ENCODE measurements at regions not wholly inside any gene's neighbourhood (a gene's known extent, or its start where the extent isn't known, plus 50 kb on each side); places are given as distances from the start of the nearest gene placed in this dataset.
"Not testable (repeated sequence)": the region's sequence is repeated elsewhere in the genome, so short reads cannot be mapped to it uniquely, and the experiment has no call there.

- no peak overlapping the region for H3K9ac ChIP-seq (ENCODE audit: insufficient read length)
- H3K27ac ChIP-seq, result no peak overlapping the region
- H3K9me3 ChIP-seq (ENCODE audit: low read depth, low read length), result no peaks in the 10 kb centered on the region
- H3K36me3 ChIP-seq (ENCODE audit: insufficient read depth, low read length), result no peaks in the 10 kb centered on the region
- DNase-seq (ENCODE audit: low read depth, low spot score), result no peak
- no peak overlapping the region for H3K4me3 ChIP-seq
- TF ChIP-seq POLR2AphosphoS5 (IDR thresholded peaks at IDR 0.05; ENCODE audit: borderline replicate concordance, low read depth, low read length) (no peak), EZH2 (IDR thresholded peaks at IDR 0.05) (no peak), FOXP2 (optimal IDR thresholded peaks at IDR 0.05; ENCODE audit: control extremely low read depth, extremely low read length, insufficient read depth) (no peak)
Measured at GRCh38 chr1:188719735-188720134, 1757.9 kb downstream of the BRINP3 start.

- Histone ChIP-seq H3K9ac (ENCODE audit: insufficient read length) (no peak overlapping the region), H3K9me3 (ENCODE audit: low read depth, low read length) (no peaks in the 10 kb centered on the region), H3K36me3 (ENCODE audit: insufficient read depth, low read length) (no peaks in the 10 kb centered on the region), H3K4me3 (no peak overlapping the region), H3K27ac (no peak overlapping the region)
- TF ChIP-seq POLR2AphosphoS5 (IDR thresholded peaks at IDR 0.05; ENCODE audit: borderline replicate concordance, low read depth, low read length) (no peak), EZH2 (IDR thresholded peaks at IDR 0.05) (no peak), FOXP2 (optimal IDR thresholded peaks at IDR 0.05; ENCODE audit: control extremely low read depth, extremely low read length, insufficient read depth) (no peak)
- DNase-seq (ENCODE audit: low read depth, low spot score), result no peak
Measured at GRCh38 chr1:188723332-188724020, 1754.2 kb downstream of the BRINP3 start.

DNA sequence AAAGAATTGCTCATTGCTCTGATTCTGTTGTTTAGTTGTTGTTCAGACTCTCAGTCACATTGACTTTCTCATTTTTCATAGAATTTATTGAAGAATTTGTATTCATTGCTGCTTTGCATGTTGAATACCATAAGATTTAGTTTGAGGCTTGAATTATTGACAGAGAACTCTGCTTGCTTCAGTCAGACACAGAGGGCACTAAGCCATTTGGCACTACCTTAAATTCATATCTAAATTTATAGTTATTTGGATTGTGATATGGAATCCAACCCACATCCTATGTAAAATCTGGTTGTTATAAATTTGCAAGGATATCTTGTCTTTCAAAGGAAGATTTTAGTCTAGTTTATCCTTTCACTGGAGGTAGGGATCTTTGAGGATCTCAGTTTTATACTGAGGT is 1748.6 kb downstream of the BRINP3 start:
- H3K9ac ChIP-seq (ENCODE audit: insufficient read length), result no peak overlapping the region
- H3K27ac ChIP-seq, result no peak overlapping the region
- no peak overlapping the region for H3K4me3 ChIP-seq
- H3K36me3 ChIP-seq (ENCODE audit: insufficient read depth, low read length), result no peaks in the 10 kb centered on the region
- no peak for DNase-seq (ENCODE audit: low read depth, low spot score)
- no peak for TF ChIP-seq POLR2AphosphoS5 (IDR thresholded peaks at IDR 0.05; ENCODE audit: borderline replicate concordance, low read depth, low read length)
- no peak for TF ChIP-seq FOXP2 (optimal IDR thresholded peaks at IDR 0.05; ENCODE audit: control extremely low read depth, extremely low read length, insufficient read depth)
- no peak for TF ChIP-seq EZH2 (IDR thresholded peaks at IDR 0.05)
- no peaks in the 10 kb centered on the region for H3K9me3 ChIP-seq (ENCODE audit: low read depth, low read length)

DNA sequence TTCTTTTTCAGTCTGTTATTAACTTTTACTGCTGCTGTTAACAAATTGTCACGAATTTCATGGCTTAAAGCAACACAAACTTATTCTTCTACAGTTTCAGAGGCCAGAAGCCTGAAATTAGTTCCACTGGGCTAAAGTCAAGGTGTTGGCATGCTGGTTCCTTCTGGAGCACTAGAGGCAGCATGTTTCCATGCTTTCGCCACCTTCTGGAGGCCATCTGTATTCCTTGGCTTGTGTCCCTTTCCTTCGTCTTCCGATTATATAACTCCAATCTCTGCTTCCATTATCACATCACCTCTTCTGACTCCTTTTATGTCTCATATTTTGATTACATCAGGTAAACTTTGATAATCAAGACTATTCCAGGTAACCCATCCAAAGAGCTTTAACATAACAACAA is 1742.1 kb downstream of the BRINP3 start:
- no peaks in the 10 kb centered on the region for H3K36me3 ChIP-seq (ENCODE audit: insufficient read depth, low read length)
- H3K9ac ChIP-seq (ENCODE audit: insufficient read length), result no peak overlapping the region
- H3K27ac ChIP-seq, result no peak overlapping the region
- no peak for DNase-seq (ENCODE audit: low read depth, low spot score)
- no peak overlapping the region for H3K4me3 ChIP-seq
- H3K9me3 ChIP-seq (ENCODE audit: low read depth, low read length), result no peaks in the 10 kb centered on the region
- TF ChIP-seq EZH2 (IDR thresholded peaks at IDR 0.05) (no peak), FOXP2 (optimal IDR thresholded peaks at IDR 0.05; ENCODE audit: control extremely low read depth, extremely low read length, insufficient read depth) (no peak), POLR2AphosphoS5 (IDR thresholded peaks at IDR 0.05; ENCODE audit: borderline replicate concordance, low read depth, low read length) (no peak)

- H3K36me3 ChIP-seq (ENCODE audit: insufficient read depth, low read length); H3K27ac ChIP-seq; DNase-seq (ENCODE audit: low read depth, low spot score); H3K9me3 ChIP-seq (ENCODE audit: low read depth, low read length); H3K4me3 ChIP-seq; H3K9ac ChIP-seq (ENCODE audit: insufficient read length): not testable (repeated sequence)
Measured at GRCh38 chr1:188749275-188749674, 1728.4 kb downstream of the BRINP3 start.

GRCh38 chr1:188752027-188752426 is 1725.6 kb downstream of the BRINP3 start:
- not testable (repeated sequence) for H3K9me3 ChIP-seq (ENCODE audit: low read depth, low read length); H3K4me3 ChIP-seq; H3K36me3 ChIP-seq (ENCODE audit: insufficient read depth, low read length); H3K27ac ChIP-seq; DNase-seq (ENCODE audit: low read depth, low spot score); H3K9ac ChIP-seq (ENCODE audit: insufficient read length)

GRCh38 chr1:188757747-188758146 is 1719.9 kb downstream of the BRINP3 start:
- H3K4me3 ChIP-seq; H3K27ac ChIP-seq; H3K9me3 ChIP-seq (ENCODE audit: low read depth, low read length); H3K9ac ChIP-seq (ENCODE audit: insufficient read length); H3K36me3 ChIP-seq (ENCODE audit: insufficient read depth, low read length); DNase-seq (ENCODE audit: low read depth, low spot score): not testable (repeated sequence)

- Histone ChIP-seq H3K9ac (ENCODE audit: insufficient read length) (no peak overlapping the region), H3K27ac (0 out of 2 replicates have a peak overlapping the region, but pooled peaks have one; percentile 14), H3K4me3 (no peak overlapping the region), H3K36me3 (ENCODE audit: insufficient read depth, low read length) (no peaks in the 10 kb centered on the region), H3K9me3 (ENCODE audit: low read depth, low read length) (no peaks in the 10 kb centered on the region)
- no peak for TF ChIP-seq EZH2 (IDR thresholded peaks at IDR 0.05)
- no peak for TF ChIP-seq FOXP2 (optimal IDR thresholded peaks at IDR 0.05; ENCODE audit: control extremely low read depth, extremely low read length, insufficient read depth)
- TF ChIP-seq POLR2AphosphoS5 (IDR thresholded peaks at IDR 0.05; ENCODE audit: borderline replicate concordance, low read depth, low read length), result no peak
- no peak for DNase-seq (ENCODE audit: low read depth, low spot score)
Measured at GRCh38 chr1:188761226-188761625, 1716.4 kb downstream of the BRINP3 start.

- no peaks in the 10 kb centered on the region for H3K9me3 ChIP-seq (ENCODE audit: low read depth, low read length)
- H3K9ac ChIP-seq (ENCODE audit: insufficient read length), result no peak overlapping the region
- no peak overlapping the region for H3K27ac ChIP-seq
- no peak for DNase-seq (ENCODE audit: low read depth, low spot score)
- H3K4me3 ChIP-seq, result no peak overlapping the region
- no peaks in the 10 kb centered on the region for H3K36me3 ChIP-seq (ENCODE audit: insufficient read depth, low read length)
- TF ChIP-seq FOXP2 (optimal IDR thresholded peaks at IDR 0.05; ENCODE audit: control extremely low read depth, extremely low read length, insufficient read depth) (no peak), POLR2AphosphoS5 (IDR thresholded peaks at IDR 0.05; ENCODE audit: borderline replicate concordance, low read depth, low read length) (no peak), EZH2 (IDR thresholded peaks at IDR 0.05) (no peak)
Measured at GRCh38 chr1:188762166-188762743, 1715.4 kb downstream of the BRINP3 start.

All from SK-N-MC (cell line).